Uterus (tissue), 3 donors: ENCODE measurements at regions not wholly inside any gene's neighbourhood (a gene's known extent, or its start where the extent isn't known, plus 50 kb on each side); places are given as distances from the start of the nearest gene placed in this dataset.

Experiments used
- DNase-seq, 2 donors: peaks; one replicate each; pipeline ENCODE4 v3.0.0-alpha.2; 2019 to 2020
- H3K27ac ChIP-seq, 2 donors: fragments of 200-600 bp; sonication (generic); 1 replicate in 1 of 2; 2 replicates in 1 of 2; pipeline ENCODE4 v1.5.1; 2016 to 2018
- H3K27me3 ChIP-seq, 2 donors: fragments of 200-600 bp; sonication (generic); one replicate each; pipeline ENCODE4 v1.5.1; 2018 to 2019; ENCODE audit warnings: control low read depth in 1 of 2
- H3K36me3 ChIP-seq, 2 donors: fragments of 200-600 bp; sonication (generic); one replicate each; pipeline ENCODE4 v1.5.1; 2019; ENCODE audit warnings: control low read depth in 1 of 2
- H3K4me1 ChIP-seq, 2 donors: fragments of 200-600 bp; sonication (generic); one replicate each; pipeline ENCODE4 v1.5.1; 2018 to 2019; ENCODE audit warnings: control low read depth in 1 of 2
- H3K4me3 ChIP-seq, 2 donors: fragments of 200-600 bp; sonication (generic); 1 replicate in 1 of 2; 2 replicates in 1 of 2; pipeline ENCODE4 v1.5.1; 2018 to 2019; ENCODE audit warnings: mild to moderate bottlenecking in 1 of 2
- H3K9me3 ChIP-seq, 2 donors: fragments of 200-600 bp; sonication (generic); one replicate each; pipeline ENCODE4 v1.5.1; 2019; ENCODE audit warnings: control low read depth in 1 of 2
- CTCF ChIP-seq, 4 experiments: fragments of 200-600 bp in 2 of 4; fragments of 450-650 bp in 2 of 4; sonication (generic) in 2 of 4; IDR thresholded peaks; one replicate each; pipeline ENCODE4 v1.5.1; 2016 to 2019; ENCODE audit warnings: antibody characterized with exemption in 4 of 4, mild to moderate bottlenecking in 2 of 4, moderate library complexity in 1 of 4
- POLR2A ChIP-seq, 2 donors: fragments of 450-650 bp; IDR thresholded peaks; one replicate each; pipeline ENCODE4 v1.6.1; 2016; ENCODE audit warnings: antibody characterized with exemption in 2 of 2, mild to moderate bottlenecking in 1 of 2, moderate library complexity in 1 of 2
- intact Hi-C: fragments of 100-400 bp; cut with DNase I; formaldehyde crosslinking; loops from one replicate; pipeline ENCODE4 v1.15.1; 2023; ENCODE audit warnings: low total_unique reads
- donor health status: DM: yes; HTN: yes; CAD: no.

- Histone ChIP-seq H3K9me3 (no peaks in the 10 kb centered on the region), H3K4me3 (no peak overlapping the region), H3K4me1 (no peaks in the 10 kb centered on the region), H3K36me3 (no peaks in the 10 kb centered on the region), H3K27me3 (no peaks in the 10 kb centered on the region), H3K27ac (no peak overlapping the region)
- no peak for TF ChIP-seq POLR2A (IDR thresholded peaks at IDR 0.05)
- TF ChIP-seq CTCF (IDR thresholded peaks at IDR 0.05): no peak
- no peak for DNase-seq
- intact Hi-C loops: no loop called here
Measured at GRCh38 chr10:123568751-123569150, 97.4 kb upstream of the GPR26 start.

GRCh38 chr10:123569436-123570035, 96.6 kb upstream of the GPR26 start:
- Histone ChIP-seq H3K27ac (no peak overlapping the region), H3K9me3 (no peaks in the 10 kb centered on the region), H3K36me3 (no peaks in the 10 kb centered on the region), H3K27me3 (no peaks in the 10 kb centered on the region), H3K4me1 (no peaks in the 10 kb centered on the region), H3K4me3 (no peak overlapping the region)
- DNase-seq: no peak
- TF ChIP-seq POLR2A (IDR thresholded peaks at IDR 0.05) (no peak), CTCF (IDR thresholded peaks at IDR 0.05) (no peak)
- intact Hi-C loops: no loop called here

- TF ChIP-seq CTCF (IDR thresholded peaks at IDR 0.05) (no peak), POLR2A (IDR thresholded peaks at IDR 0.05) (no peak)
- Histone ChIP-seq H3K4me1 (no peaks in the 10 kb centered on the region), H3K4me3 (no peak overlapping the region), H3K36me3 (no peaks in the 10 kb centered on the region), H3K27ac (no peak overlapping the region), H3K9me3 (no peaks in the 10 kb centered on the region), H3K27me3 (no peaks in the 10 kb centered on the region)
- intact Hi-C loops: no loop called here
- no peak for DNase-seq
Measured at GRCh38 chr10:123570051-123570897, 95.9 kb upstream of the GPR26 start.

GRCh38 chr10:123570898-123571515, 95.1 kb upstream of the GPR26 start:
- H3K36me3 ChIP-seq: no peaks in the 10 kb centered on the region
- no peak overlapping the region for H3K27ac ChIP-seq
- intact Hi-C loops: no loop called here
- no peak overlapping the region for H3K4me3 ChIP-seq
- H3K9me3 ChIP-seq: no peaks in the 10 kb centered on the region
- no peaks in the 10 kb centered on the region for H3K4me1 ChIP-seq
- no peak for DNase-seq
- no peaks in the 10 kb centered on the region for H3K27me3 ChIP-seq
- TF ChIP-seq POLR2A (IDR thresholded peaks at IDR 0.05) (no peak), CTCF (IDR thresholded peaks at IDR 0.05) (no peak)

GRCh38 chr10:123571978-123572377, 94.2 kb upstream of the GPR26 start:
- no peak for DNase-seq
- H3K4me1 ChIP-seq: no peaks in the 10 kb centered on the region
- TF ChIP-seq POLR2A (IDR thresholded peaks at IDR 0.05) (no peak), CTCF (IDR thresholded peaks at IDR 0.05) (no peak)
- H3K9me3 ChIP-seq: no peaks in the 10 kb centered on the region
- no peaks in the 10 kb centered on the region for H3K27me3 ChIP-seq
- no peak overlapping the region for H3K27ac ChIP-seq
- H3K36me3 ChIP-seq: no peaks in the 10 kb centered on the region
- intact Hi-C loops: no loop called here
- no peak overlapping the region for H3K4me3 ChIP-seq
